Neural cell (in vitro differentiated cells): ENCODE measurements at regions not wholly inside any gene's neighbourhood (a gene's known extent, or its start where the extent isn't known, plus 50 kb on each side); places are given as distances from the start of the nearest gene placed in this dataset.

ENCODE experiments used
- H2AFZ ChIP-seq: fragments of 200-600, 300-800 bp; sonication (generic), shearing (Covaris generic); 2 replicates; pipeline ENCODE4 v1.6.0; 2014; ENCODE audit warnings: low read depth, mild to moderate bottlenecking, antibody characterized with exemption, low read length, moderate library complexity
- H3F3A ChIP-seq: fragments of 200-600 bp; shearing (Covaris generic); 2 replicates; pipeline ENCODE4 v1.6.1; 2016; ENCODE audit warnings: mild to moderate bottlenecking, moderate library complexity, mixed read lengths, antibody characterized with exemption, low read length; ENCODE audit not compliant: insufficient read depth, poor library complexity, severe bottlenecking
- H3K27ac ChIP-seq: fragments of 200-600, 300-800 bp; sonication (generic), shearing (Covaris generic); 2 replicates; pipeline ENCODE4 v1.5.1; 2014; ENCODE audit warnings: mild to moderate bottlenecking, low read length, moderate library complexity
- H3K27me3 ChIP-seq: fragments of 300-800, 200-600 bp; sonication (generic), shearing (Covaris generic); 2 replicates; pipeline ENCODE4 v1.6.0; 2014; ENCODE audit warnings: mild to moderate bottlenecking, low read depth, low read length, moderate library complexity; ENCODE audit not compliant: insufficient read depth
- H3K36me3 ChIP-seq: fragments of 300-800, 200-600 bp; sonication (generic), shearing (Covaris generic); 2 replicates; pipeline ENCODE4 v1.5.1; 2014; ENCODE audit warnings: mild to moderate bottlenecking, antibody characterized with exemption, low read length, moderate library complexity; ENCODE audit not compliant: insufficient read depth
- H3K4me2 ChIP-seq: fragments of 300-800, 200-600 bp; sonication (generic), shearing (Covaris generic); 2 replicates; pipeline ENCODE4 v1.6.0; 2014; ENCODE audit warnings: mild to moderate bottlenecking, low read length
- H3K4me3 ChIP-seq: fragments of 300-800, 200-600 bp; sonication (generic), shearing (Covaris generic); 2 replicates; pipeline ENCODE4 v1.5.1; 2014; ENCODE audit warnings: mild to moderate bottlenecking, low read length, moderate library complexity
- H3K79me2 ChIP-seq: fragments of 200-600 bp; shearing (Covaris generic); replicated peaks from 2 replicates; pipeline ENCODE4 v1.6.0; 2014; ENCODE audit warnings: mild to moderate bottlenecking, low read length, moderate library complexity; ENCODE audit not compliant: insufficient read depth
- H3K9ac ChIP-seq: fragments of 300-800, 200-600 bp; sonication (generic), shearing (Covaris generic); 2 replicates; pipeline ENCODE4 v1.6.1; 2016; ENCODE audit warnings: mild to moderate bottlenecking, low read length, mixed read lengths
- H3K9me2 ChIP-seq: fragments of 200-600 bp; shearing (Covaris generic); 2 replicates; pipeline ENCODE4 v1.6.1; 2016; ENCODE audit warnings: mild to moderate bottlenecking, low read length, mixed read lengths; ENCODE audit not compliant: insufficient read depth
- H3K9me3 ChIP-seq: fragments of 200-600, 300-800 bp; sonication (generic), shearing (Covaris generic); 2 replicates; pipeline ENCODE4 v1.6.1; 2016; ENCODE audit warnings: mild to moderate bottlenecking, mixed run types, low read length, moderate library complexity, mixed read lengths
- H4K20me1 ChIP-seq: fragments of 200-600 bp; shearing (Covaris generic); 2 replicates; pipeline ENCODE4 v1.6.1; 2016; ENCODE audit warnings: mild to moderate bottlenecking, mixed run types; ENCODE audit not compliant: insufficient read depth
- CTCF ChIP-seq: fragments of 450-650 bp; IDR thresholded peaks from 2 replicates; pipeline ENCODE4 v1.5.1; 2014; ENCODE audit warnings: antibody characterized with exemption, mild to moderate bottlenecking, moderate library complexity; ENCODE audit not compliant: poor library complexity, severe bottlenecking
- EP300 ChIP-seq: fragments of 450-650 bp; conservative IDR thresholded peaks from 2 replicates; pipeline ENCODE4 v1.6.1; 2014; ENCODE audit warnings: antibody characterized with exemption, mild to moderate bottlenecking, moderate library complexity; ENCODE audit not compliant: poor library complexity, severe bottlenecking
- EZH2 ChIP-seq: fragments of 200-600, 300-800 bp; shearing (Covaris generic), sonication (generic); IDR thresholded peaks from 2 replicates; pipeline ENCODE4 v1.6.1; 2014; ENCODE audit warnings: antibody characterized with exemption, low read length, borderline replicate concordance, mild to moderate bottlenecking; ENCODE audit not compliant: insufficient read depth, poor library complexity, severe bottlenecking
- MXI1 ChIP-seq: fragments of 450-650 bp; conservative IDR thresholded peaks from 2 replicates; pipeline ENCODE4 v1.6.1; 2014; ENCODE audit warnings: antibody characterized with exemption, mild to moderate bottlenecking; ENCODE audit not compliant: poor library complexity, severe bottlenecking
- POLR2AphosphoS5 ChIP-seq: IDR thresholded peaks from 2 replicates; pipeline ENCODE4 v1.6.1; 2012
- RAD21 ChIP-seq: fragments of 450-650 bp; conservative IDR thresholded peaks from 2 replicates; pipeline ENCODE4 v1.6.1; 2014; ENCODE audit warnings: antibody characterized with exemption, mild to moderate bottlenecking, moderate library complexity
- REST ChIP-seq: IDR thresholded peaks from 2 replicates; pipeline ENCODE4 v1.6.1; 2012; ENCODE audit warnings: borderline replicate concordance
- SMC3 ChIP-seq: fragments of 450-650 bp; conservative IDR thresholded peaks from 2 replicates; pipeline ENCODE4 v1.6.1; 2014; ENCODE audit warnings: antibody characterized with exemption, mild to moderate bottlenecking, moderate library complexity; ENCODE audit not compliant: poor library complexity
- TAF1 ChIP-seq: IDR thresholded peaks from 2 replicates; pipeline ENCODE4 v1.6.1; 2012; ENCODE audit warnings: low read depth

DNA sequence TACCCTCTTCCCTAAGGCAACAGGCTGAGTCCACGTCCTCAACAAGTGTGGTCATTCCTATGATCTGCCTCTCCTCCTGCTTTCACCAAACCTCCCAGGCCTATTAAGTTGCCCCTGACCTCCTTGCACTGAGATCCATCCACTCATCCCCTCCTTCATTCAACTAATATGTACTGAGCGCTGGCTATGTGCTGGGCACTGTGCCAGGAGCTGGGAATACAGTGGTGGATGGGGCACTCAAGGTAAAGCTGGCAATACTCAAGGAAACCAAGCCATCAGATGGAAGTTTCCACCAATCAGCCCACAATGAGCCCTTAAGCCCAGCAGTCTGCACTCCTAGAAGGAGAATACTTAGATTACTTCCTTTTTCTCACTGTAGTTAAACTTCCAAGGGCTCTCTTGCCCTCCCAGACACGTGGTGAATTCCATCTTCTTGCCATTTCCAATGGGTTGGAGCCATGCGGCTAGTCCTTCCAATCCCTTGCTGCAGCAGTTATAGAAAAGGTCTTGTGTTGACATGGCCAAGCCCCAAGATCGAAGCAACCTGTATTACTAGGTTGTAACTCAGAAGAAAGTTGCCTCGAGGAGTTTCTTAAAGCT, 279.9 kb upstream of the RUNX1 start:
- H3K4me2 ChIP-seq = no peak overlapping the region
- H3K9me2 ChIP-seq = no peaks in the 10 kb centered on the region
- H2AFZ ChIP-seq = no peak overlapping the region
- no peaks in the 10 kb centered on the region for H3K79me2 ChIP-seq
- TF ChIP-seq SMC3 (no peak), RAD21 (no peak), TAF1 (no peak), POLR2AphosphoS5 (no peak), EP300 (no peak), CTCF (no peak), MXI1 (no peak), EZH2 (no peak), REST (no peak)
- H3K9me3 ChIP-seq = no peaks in the 10 kb centered on the region
- H3F3A ChIP-seq = no peaks in the 10 kb centered on the region
- H3K27ac ChIP-seq = no peak overlapping the region
- no peaks in the 10 kb centered on the region for H3K36me3 ChIP-seq
- no peak overlapping the region for H3K9ac ChIP-seq
- no peaks in the 10 kb centered on the region for H3K27me3 ChIP-seq
- no peak overlapping the region for H3K4me3 ChIP-seq
- no peaks in the 10 kb centered on the region for H4K20me1 ChIP-seq

DNA sequence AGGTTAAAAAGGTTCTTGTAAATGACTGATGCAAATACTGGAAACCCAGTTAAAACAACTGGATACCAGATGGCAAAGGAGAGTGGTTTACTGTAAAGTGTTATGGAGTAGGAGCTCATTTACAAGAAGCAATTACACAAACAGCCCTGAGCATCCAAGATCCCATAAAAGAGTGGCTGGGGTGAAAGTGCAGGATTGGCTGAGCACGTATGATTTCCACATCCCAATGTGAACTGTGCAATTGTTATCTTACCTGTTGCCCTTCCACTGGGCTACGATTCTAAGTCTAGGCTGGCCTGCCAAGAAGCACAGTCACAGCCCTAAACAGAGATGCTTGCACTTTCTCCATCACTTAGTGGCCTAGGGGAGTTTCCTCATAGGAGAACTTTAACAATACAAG, 277.6 kb upstream of the RUNX1 start:
- no peaks in the 10 kb centered on the region for H3K79me2 ChIP-seq
- no peaks in the 10 kb centered on the region for H3K9me2 ChIP-seq
- TF ChIP-seq RAD21 = no peak
- TF ChIP-seq MXI1 = no peak
- no peak for TF ChIP-seq CTCF
- TF ChIP-seq EP300 = no peak
- no peak for TF ChIP-seq POLR2AphosphoS5
- no peak for TF ChIP-seq REST
- TF ChIP-seq EZH2 = no peak
- no peak for TF ChIP-seq SMC3

More for the DNA sequence above, 277.6 kb upstream of the RUNX1 start:
- Histone ChIP-seq H3K9me3 (no peaks in the 10 kb centered on the region), H3K4me2 (no peak overlapping the region), H3F3A (no peaks in the 10 kb centered on the region), H3K27me3 (no peaks in the 10 kb centered on the region), H3K27ac (no peak overlapping the region), H3K4me3 (no peak overlapping the region), H3K36me3 (no peaks in the 10 kb centered on the region), H2AFZ (no peak overlapping the region), H3K9ac (no peak overlapping the region), H4K20me1 (no peaks in the 10 kb centered on the region)
